Neuronal stem cell (in vitro differentiated cells): ENCODE measurements at regions not wholly inside any gene's neighbourhood (a gene's known extent, or its start where the extent isn't known, plus 50 kb on each side); places are given as distances from the start of the nearest gene placed in this dataset.

Experiments
- DNase-seq: peaks from one replicate; pipeline ENCODE4 v3.0.0-alpha.2; 2013; ENCODE audit warnings: low spot score
- H2AFZ ChIP-seq: one replicate; pipeline ENCODE4 v1.6.1; 2013; ENCODE audit warnings: mild to moderate bottlenecking, low read length, inconsistent platforms
- H2AK5ac ChIP-seq: 2 replicates; pipeline ENCODE4 v1.6.1; 2013; ENCODE audit warnings: low read depth, mild to moderate bottlenecking, inconsistent platforms, low read length, moderate library complexity, mixed read lengths
- H2BK120ac ChIP-seq: 2 replicates; pipeline ENCODE4 v1.6.1; 2013; ENCODE audit warnings: low read depth, mild to moderate bottlenecking, inconsistent platforms, low read length, moderate library complexity, mixed read lengths
- H2BK12ac ChIP-seq: one replicate; pipeline ENCODE4 v1.6.1; 2013; ENCODE audit warnings: low read length, inconsistent platforms
- H2BK15ac ChIP-seq: 2 replicates; pipeline ENCODE4 v1.6.1; 2013; ENCODE audit warnings: mild to moderate bottlenecking, low read length, inconsistent platforms, mixed read lengths
- H2BK5ac ChIP-seq: one replicate; pipeline ENCODE4 v1.6.1; 2013; ENCODE audit warnings: inconsistent platforms, mild to moderate bottlenecking, low read length, moderate library complexity
- H3K14ac ChIP-seq: one replicate; pipeline ENCODE4 v1.6.1; 2013; ENCODE audit warnings: low read length, inconsistent platforms
- H3K18ac ChIP-seq: 2 replicates; pipeline ENCODE4 v1.6.1; 2013; ENCODE audit warnings: low read length, inconsistent platforms
- H3K23ac ChIP-seq: 2 replicates; pipeline ENCODE4 v1.6.1; 2013; ENCODE audit warnings: low read depth, mild to moderate bottlenecking, mixed read lengths, low read length, inconsistent platforms; ENCODE audit not compliant: poor library complexity
- H3K27ac ChIP-seq: replicated peaks from 3 replicates; pipeline ENCODE4 v1.5.1; 2013; ENCODE audit warnings: low read length, inconsistent platforms
- H3K27me3 ChIP-seq, 3 experiments: 2 replicates each; pipeline ENCODE4 v1.6.1; 2013; ENCODE audit warnings: low read length in 3 of 3, mild to moderate bottlenecking in 2 of 3, inconsistent platforms in 1 of 3, low read depth in 1 of 3, mixed read lengths in 1 of 3, moderate library complexity in 1 of 3; ENCODE audit not compliant: control insufficient read depth in 3 of 3, insufficient read depth in 3 of 3
- H3K36me3 ChIP-seq, 2 donors: replicated peaks in 1 of 2; 2 replicates each; pipeline ENCODE4 v1.6.1; 2013; ENCODE audit warnings: low read length in 2 of 2; ENCODE audit not compliant: control insufficient read depth in 2 of 2, insufficient read depth in 2 of 2
- H3K4ac ChIP-seq: 2 replicates; pipeline ENCODE4 v1.6.1; 2013; ENCODE audit warnings: inconsistent platforms, mild to moderate bottlenecking, low read length, moderate library complexity
- H3K4me1 ChIP-seq, 2 donors: 1 replicate in 1 of 2; 2 replicates in 1 of 2; pipeline ENCODE4 v1.6.1; 2013; ENCODE audit warnings: low read length in 2 of 2, low read depth in 1 of 2; ENCODE audit not compliant: control insufficient read depth in 2 of 2, insufficient read depth in 1 of 2
- H3K4me2 ChIP-seq: one replicate; pipeline ENCODE4 v1.6.1; 2013; ENCODE audit warnings: mild to moderate bottlenecking, low read length, inconsistent platforms; ENCODE audit not compliant: insufficient read depth, poor library complexity, severe bottlenecking
- H3K4me3 ChIP-seq, 2 donors: 2 replicates each; pipeline ENCODE4 v1.5.1; 2013; ENCODE audit warnings: low read length in 2 of 2, mild to moderate bottlenecking in 2 of 2, inconsistent platforms in 1 of 2, moderate library complexity in 1 of 2
- H3K79me1 ChIP-seq: one replicate; pipeline ENCODE4 v1.6.1; 2013; ENCODE audit warnings: low read depth, mild to moderate bottlenecking, inconsistent platforms, low read length, moderate library complexity
- H3K9ac ChIP-seq: one replicate; pipeline ENCODE4 v1.6.1; 2013; ENCODE audit warnings: mild to moderate bottlenecking, low read depth, low read length, inconsistent platforms; ENCODE audit not compliant: poor library complexity
- H3K9me3 ChIP-seq, 2 donors: replicated peaks in 1 of 2; 2 replicates each; pipeline versions ENCODE3 to v1.6.1; 2013; ENCODE audit warnings: low read length in 2 of 2, mild to moderate bottlenecking in 2 of 2, inconsistent platforms in 1 of 2, low read depth in 1 of 2, mixed read lengths in 1 of 2, moderate library complexity in 1 of 2; ENCODE audit not compliant: control insufficient read depth in 2 of 2, insufficient read depth in 1 of 2
- H4K8ac ChIP-seq: one replicate; pipeline ENCODE4 v1.6.1; 2013; ENCODE audit warnings: low read depth, mild to moderate bottlenecking, inconsistent platforms, low read length, moderate library complexity
- H4K91ac ChIP-seq: one replicate; pipeline ENCODE4 v1.6.1; 2013; ENCODE audit warnings: low read length, low read depth, mild to moderate bottlenecking, inconsistent platforms; ENCODE audit not compliant: poor library complexity
- WGBS, 2 donors: extraction: QIAGEN DNeasy Blood & Tissue Kit; methylation state at CpG; one replicate each; pipeline ENCODE4 v1.1.7; 2013; ENCODE audit warnings: missing lambda C conversion rate in 2 of 2, mixed read lengths in 1 of 2; ENCODE audit not compliant: insufficient read length in 2 of 2, insufficient replicate concordance in 1 of 2; ENCODE audit errors: extremely low coverage in 2 of 2; 5-methylcytosine and 5-hydroxymethylcytosine counted together

GRCh38 chr2:194706179-194706578 is 950.8 kb upstream of the SLC39A10 start:
- Histone ChIP-seq H3K79me1 (no peaks in the 10 kb centered on the region), H3K4me2 (no peak overlapping the region), H3K4me3 (no peak overlapping the region), H3K9ac (no peak overlapping the region), H3K4me1 (no peaks in the 10 kb centered on the region), H3K36me3 (no peaks in the 10 kb centered on the region), H3K27ac (no peak overlapping the region), H2AK5ac (no peak overlapping the region), H2BK12ac (no peak overlapping the region), H2BK15ac (no peak overlapping the region), H3K14ac (no peak overlapping the region), H4K91ac (no peak overlapping the region), H2BK5ac (no peak overlapping the region), H3K4ac (no peak overlapping the region), H2BK120ac (no peak overlapping the region), H2AFZ (no peak overlapping the region), H3K27me3 (no peaks in the 10 kb centered on the region), H3K9me3 (no peaks in the 10 kb centered on the region), H3K18ac (no peak overlapping the region), H4K8ac (no peak overlapping the region), H3K23ac (no peak overlapping the region)
- DNase-seq, result no peak
- WGBS, 2 donors, result no CpG with 5 or more reads among the region's 2 CpGs

GRCh38 chr2:194705398-194705797 is 951.6 kb upstream of the SLC39A10 start:
- Histone ChIP-seq H3K23ac (no peak overlapping the region), H3K79me1 (no peaks in the 10 kb centered on the region), H4K91ac (no peak overlapping the region), H3K4me2 (no peak overlapping the region), H2BK15ac (no peak overlapping the region), H2BK120ac (no peak overlapping the region), H2BK12ac (no peak overlapping the region), H2AFZ (no peak overlapping the region), H2BK5ac (no peak overlapping the region), H3K4ac (no peak overlapping the region), H3K4me3 (no peak overlapping the region), H3K27ac (no peak overlapping the region), H3K27me3 (no peaks in the 10 kb centered on the region), H4K8ac (no peak overlapping the region), H3K9ac (no peak overlapping the region), H3K36me3 (no peaks in the 10 kb centered on the region), H2AK5ac (no peak overlapping the region), H3K4me1 (no peaks in the 10 kb centered on the region), H3K14ac (no peak overlapping the region), H3K9me3 (no peaks in the 10 kb centered on the region), H3K18ac (no peak overlapping the region)
- DNase-seq, result no peak
- WGBS, 2 donors, result no CpG with 5 or more reads among the region's 2 CpGs

- Histone ChIP-seq H3K14ac (no peak overlapping the region), H2AK5ac (no peak overlapping the region), H4K91ac (no peak overlapping the region), H3K9me3 (no peaks in the 10 kb centered on the region), H4K8ac (no peak overlapping the region), H2AFZ (no peak overlapping the region), H3K23ac (no peak overlapping the region), H3K4me3 (no peak overlapping the region), H2BK5ac (no peak overlapping the region), H3K4me1 (no peaks in the 10 kb centered on the region), H2BK15ac (no peak overlapping the region), H2BK12ac (no peak overlapping the region), H3K18ac (no peak overlapping the region), H3K4me2 (no peak overlapping the region), H3K9ac (no peak overlapping the region), H3K27me3 (no peaks in the 10 kb centered on the region), H3K4ac (no peak overlapping the region), H3K27ac (no peak overlapping the region), H3K36me3 (no peaks in the 10 kb centered on the region), H2BK120ac (no peak overlapping the region), H3K79me1 (no peaks in the 10 kb centered on the region)
- no peak for DNase-seq
Measured at GRCh38 chr2:194700726-194701125, 956.3 kb upstream of the SLC39A10 start.

GRCh38 chr2:194700116-194700515 is 956.9 kb upstream of the SLC39A10 start:
- H3K9me3 ChIP-seq, result no peaks in the 10 kb centered on the region

More at GRCh38 chr2:194700116-194700515, 956.9 kb upstream of the SLC39A10 start:
- Histone ChIP-seq H3K4me1 (no peaks in the 10 kb centered on the region), H3K27ac (no peak overlapping the region), H2BK5ac (no peak overlapping the region), H3K23ac (no peak overlapping the region), H3K18ac (no peak overlapping the region), H4K8ac (no peak overlapping the region), H2BK120ac (no peak overlapping the region), H3K36me3 (no peaks in the 10 kb centered on the region), H3K14ac (no peak overlapping the region), H2BK12ac (no peak overlapping the region), H2BK15ac (no peak overlapping the region), H2AFZ (no peak overlapping the region), H2AK5ac (no peak overlapping the region), H3K4ac (no peak overlapping the region), H3K79me1 (no peaks in the 10 kb centered on the region), H3K27me3 (no peaks in the 10 kb centered on the region), H3K9ac (no peak overlapping the region), H3K4me2 (no peak overlapping the region), H3K4me3 (no peak overlapping the region), H4K91ac (no peak overlapping the region)
- no peak for DNase-seq
- WGBS, 2 donors, result no CpG with 5 or more reads among the region's 3 CpGs
